DOHH2 (cell line): ENCODE measurements at regions not wholly inside any gene's neighbourhood (a gene's known extent, or its start where the extent isn't known, plus 50 kb on each side); places are given as distances from the start of the nearest gene placed in this dataset.

Experiments
- EZH2phosphoT487 ChIP-seq: fragments of 200-600 bp; sonication (generic); IDR thresholded peaks from 2 replicates; pipeline ENCODE4 v1.6.1; 2017; ENCODE audit warnings: borderline replicate concordance, mild to moderate bottlenecking, antibody characterized with exemption, low read length, moderate library complexity, mixed read lengths
- TF ChIP-seq, protein P1 (sequence below): fragments of 200-600 bp; sonication (generic); IDR thresholded peaks from one replicate; pipeline ENCODE4 v1.5.1; 2014; ENCODE audit warnings: antibody characterized with exemption, mild to moderate bottlenecking, low read depth, low read length; ENCODE audit not compliant: poor library complexity, severe bottlenecking

DNA sequence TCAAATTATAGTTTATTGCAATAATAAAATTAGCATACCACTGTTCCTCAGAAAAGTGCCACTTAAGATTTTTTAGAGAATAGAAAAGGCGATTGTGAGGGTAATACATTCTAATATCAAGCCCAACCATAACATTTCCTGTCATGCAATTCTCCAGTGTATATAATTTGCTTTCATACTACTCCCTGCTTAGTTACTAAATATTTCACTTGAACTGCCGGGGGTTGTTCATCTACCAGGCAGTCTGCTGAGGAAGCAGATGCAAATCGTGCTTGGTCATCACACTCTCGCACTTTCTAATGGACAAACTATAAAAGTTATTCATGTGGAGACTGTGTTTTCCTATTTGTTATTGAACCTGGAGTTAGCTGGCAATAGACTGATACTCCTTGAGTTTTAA is 645.6 kb upstream of the CBLB start:
- TF ChIP-seq, protein P1, sequence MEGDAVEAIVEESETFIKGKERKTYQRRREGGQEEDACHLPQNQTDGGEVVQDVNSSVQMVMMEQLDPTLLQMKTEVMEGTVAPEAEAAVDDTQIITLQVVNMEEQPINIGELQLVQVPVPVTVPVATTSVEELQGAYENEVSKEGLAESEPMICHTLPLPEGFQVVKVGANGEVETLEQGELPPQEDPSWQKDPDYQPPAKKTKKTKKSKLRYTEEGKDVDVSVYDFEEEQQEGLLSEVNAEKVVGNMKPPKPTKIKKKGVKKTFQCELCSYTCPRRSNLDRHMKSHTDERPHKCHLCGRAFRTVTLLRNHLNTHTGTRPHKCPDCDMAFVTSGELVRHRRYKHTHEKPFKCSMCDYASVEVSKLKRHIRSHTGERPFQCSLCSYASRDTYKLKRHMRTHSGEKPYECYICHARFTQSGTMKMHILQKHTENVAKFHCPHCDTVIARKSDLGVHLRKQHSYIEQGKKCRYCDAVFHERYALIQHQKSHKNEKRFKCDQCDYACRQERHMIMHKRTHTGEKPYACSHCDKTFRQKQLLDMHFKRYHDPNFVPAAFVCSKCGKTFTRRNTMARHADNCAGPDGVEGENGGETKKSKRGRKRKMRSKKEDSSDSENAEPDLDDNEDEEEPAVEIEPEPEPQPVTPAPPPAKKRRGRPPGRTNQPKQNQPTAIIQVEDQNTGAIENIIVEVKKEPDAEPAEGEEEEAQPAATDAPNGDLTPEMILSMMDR = no peak
- no peak for TF ChIP-seq EZH2phosphoT487
